ENCODE measurements at regions not wholly inside any gene's neighbourhood (a gene's known extent, or its start where the extent isn't known, plus 50 kb on each side); places are given as distances from the start of the nearest gene placed in this dataset.
A peak's percentile ranks its signal among the peaks of the same experiment; 100 is the strongest.
"Not testable (repeated sequence)": the region's sequence is repeated elsewhere in the genome, so short reads cannot be mapped to it uniquely, and the experiment has no call there.

DNA sequence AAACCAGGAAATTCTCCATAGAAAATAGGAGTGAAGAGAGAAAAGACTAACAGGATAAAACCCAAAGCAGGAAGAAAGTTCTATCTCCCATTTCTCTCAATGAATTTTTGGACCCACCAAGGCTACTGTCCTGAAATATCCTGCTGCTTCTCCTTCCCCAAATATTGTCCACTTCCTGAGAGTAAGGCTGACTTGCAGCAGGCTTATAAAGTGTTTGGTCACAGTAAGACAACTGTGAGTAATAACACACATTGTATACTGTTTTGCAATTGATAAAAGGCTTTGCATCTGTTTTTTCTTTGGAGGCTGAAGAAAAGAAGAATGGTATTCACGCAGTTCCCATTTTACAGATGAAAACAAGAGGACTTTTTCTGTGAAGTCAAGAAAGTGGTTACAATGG is 52.8 kb downstream of the FOXD4L6 start:
- ATAC-seq; H3K36me3 ChIP-seq (ENCODE audit: control insufficient read depth, insufficient read depth, low read length); H3K4me3 Mint-ChIP-seq; H3K4me3 ChIP-seq (ENCODE audit: low read length); H3K4me1 ChIP-seq (ENCODE audit: control insufficient read depth, insufficient read depth, low read length); intact Hi-C loops (cut with micrococcal nuclease); DNase-seq; H3K27ac ChIP-seq (ENCODE audit: low read length); H3K36me3 Mint-ChIP-seq; H3K9me3 Mint-ChIP-seq; H3K9me3 ChIP-seq (ENCODE audit: control insufficient read depth, insufficient read depth, low read length): not testable (repeated sequence)
- no CpG with 5 or more reads among the region's 1 CpG for WGBS (ENCODE audit: insufficient coverage)
- peaks cover 14% of the 10 kb centered on the region for H3K27me3 ChIP-seq (ENCODE audit: control insufficient read depth, insufficient read depth, low read length)
- H3K4me1 Mint-ChIP-seq = peaks cover 0 to 19% of the 10 kb centered on the region in 2 donors
- peaks cover 30 to 38% of the 10 kb centered on the region in 2 donors for H3K27me3 Mint-ChIP-seq (ENCODE audit: low read depth in 2 of 2)
- H3K27ac Mint-ChIP-seq = peak overlapping the region in 1 of 2 donors; percentile 50

DNA sequence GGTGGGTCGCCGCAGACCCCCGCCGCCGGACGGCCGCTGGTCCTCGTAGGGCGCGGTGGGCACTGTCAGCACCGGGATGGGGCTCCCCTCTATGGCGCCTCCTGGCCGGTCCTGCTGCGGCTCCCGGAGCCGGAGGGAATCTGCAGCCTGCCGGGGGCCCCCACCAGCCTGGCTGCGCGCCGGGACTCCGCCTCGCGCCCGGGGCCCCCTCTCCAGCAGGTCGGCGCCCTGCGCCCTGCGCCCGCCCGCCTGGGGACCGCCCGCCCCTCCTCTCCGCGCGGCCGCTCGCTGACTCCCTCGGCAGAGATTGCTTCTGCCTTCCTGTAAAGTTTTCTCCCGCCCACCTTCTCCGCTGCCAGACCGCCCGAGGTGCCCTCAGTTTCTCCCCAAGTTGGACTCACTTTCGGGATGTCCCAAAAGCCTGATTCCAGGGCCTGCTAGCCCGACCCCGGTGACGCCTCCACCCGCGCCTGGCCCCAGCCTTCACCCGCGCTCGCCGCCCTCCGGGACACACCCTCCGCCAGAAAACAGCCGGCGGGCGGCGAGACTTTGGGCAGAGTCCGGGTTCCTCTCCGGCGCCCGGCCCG is 54.0 kb downstream of the FOXD4L6 start:
- Mint-ChIP-seq H3K4me3 (peak overlapping the region; percentile 65), H3K27ac (peak overlapping the region in 1 of 2 donors; percentile 50), H3K4me1 (peaks cover 0 to 19% of the 10 kb centered on the region in 2 donors), H3K27me3 (ENCODE audit: low read depth in 2 of 2) (peaks cover 30 to 38% of the 10 kb centered on the region in 2 donors)
- intact Hi-C loops (cut with micrococcal nuclease); H3K9me3 Mint-ChIP-seq; H3K36me3 ChIP-seq (ENCODE audit: control insufficient read depth, insufficient read depth, low read length); H3K27ac ChIP-seq (ENCODE audit: low read length); H3K36me3 Mint-ChIP-seq; H3K4me1 ChIP-seq (ENCODE audit: control insufficient read depth, insufficient read depth, low read length); H3K9me3 ChIP-seq (ENCODE audit: control insufficient read depth, insufficient read depth, low read length): not testable (repeated sequence)
- peak; percentile 19 to 72 (median 70) for ATAC-seq
- peak in 1 of 2 donors; percentile 8 for DNase-seq
- Histone ChIP-seq H3K27me3 (ENCODE audit: control insufficient read depth, insufficient read depth, low read length) (peaks cover 14% of the 10 kb centered on the region), H3K4me3 (ENCODE audit: low read length) (peak overlapping the region; percentile 16)
- 7% methylated on average over 57 of the region's 63 CpGs for WGBS (ENCODE audit: insufficient coverage)

DNA sequence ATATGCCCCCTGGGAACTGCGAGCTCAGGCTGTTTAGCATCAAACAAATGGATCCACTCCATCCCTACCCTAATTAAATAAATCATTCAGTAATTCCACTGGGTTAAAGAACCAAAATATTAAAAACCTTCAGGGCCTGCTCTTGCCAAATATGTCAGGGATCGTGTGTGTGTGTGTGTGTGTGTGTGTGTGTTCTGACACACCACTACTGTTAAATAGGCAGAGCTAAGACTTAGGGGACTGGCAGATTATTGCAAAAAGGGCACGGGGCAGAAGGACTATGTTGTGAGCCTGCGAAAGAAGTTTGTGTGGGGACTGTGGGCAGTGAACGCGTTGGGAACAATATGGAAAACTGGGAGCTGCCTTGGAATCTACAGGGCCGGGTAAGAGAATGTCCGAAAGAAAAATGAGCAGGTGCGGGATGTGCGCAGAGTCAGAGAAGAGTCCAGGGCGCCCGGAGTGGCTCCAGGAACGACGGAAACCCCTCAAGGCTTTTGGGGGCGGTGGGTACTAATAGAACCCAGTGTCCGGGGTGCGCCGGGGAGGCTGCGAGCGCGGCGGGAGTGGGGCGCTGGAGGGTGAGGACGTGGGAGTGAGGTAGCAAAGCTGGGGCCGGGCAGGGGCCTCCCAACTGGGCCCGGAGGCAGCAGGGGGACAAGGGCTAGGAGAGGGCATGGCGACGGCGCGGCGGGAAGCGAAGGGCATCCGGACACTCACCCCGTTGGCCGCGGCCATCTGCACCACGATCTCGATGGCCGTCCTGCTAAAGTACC is 54.8 kb downstream of the FOXD4L6 start:
- H3K4me3 Mint-ChIP-seq = peak overlapping the region; percentile 38
- peaks cover 14% of the 10 kb centered on the region for H3K27me3 ChIP-seq (ENCODE audit: control insufficient read depth, insufficient read depth, low read length)
- H3K4me1 ChIP-seq (ENCODE audit: control insufficient read depth, insufficient read depth, low read length); H3K4me3 ChIP-seq (ENCODE audit: low read length); H3K27ac ChIP-seq (ENCODE audit: low read length); DNase-seq; intact Hi-C loops (cut with micrococcal nuclease); H3K9me3 Mint-ChIP-seq; H3K36me3 Mint-ChIP-seq; H3K9me3 ChIP-seq (ENCODE audit: control insufficient read depth, insufficient read depth, low read length); H3K36me3 ChIP-seq (ENCODE audit: control insufficient read depth, insufficient read depth, low read length): not testable (repeated sequence)
- H3K27me3 Mint-ChIP-seq (ENCODE audit: low read depth in 2 of 2) = peaks cover 30 to 38% of the 10 kb centered on the region in 2 donors
- H3K27ac Mint-ChIP-seq = peak overlapping the region in 1 of 2 donors; percentile 31
- peak in 1 of 3 donors; percentile 21 for ATAC-seq
- peaks cover 0 to 19% of the 10 kb centered on the region in 2 donors for H3K4me1 Mint-ChIP-seq
- 43% methylated on average over 34 of the region's 39 CpGs for WGBS (ENCODE audit: insufficient coverage)

DNA sequence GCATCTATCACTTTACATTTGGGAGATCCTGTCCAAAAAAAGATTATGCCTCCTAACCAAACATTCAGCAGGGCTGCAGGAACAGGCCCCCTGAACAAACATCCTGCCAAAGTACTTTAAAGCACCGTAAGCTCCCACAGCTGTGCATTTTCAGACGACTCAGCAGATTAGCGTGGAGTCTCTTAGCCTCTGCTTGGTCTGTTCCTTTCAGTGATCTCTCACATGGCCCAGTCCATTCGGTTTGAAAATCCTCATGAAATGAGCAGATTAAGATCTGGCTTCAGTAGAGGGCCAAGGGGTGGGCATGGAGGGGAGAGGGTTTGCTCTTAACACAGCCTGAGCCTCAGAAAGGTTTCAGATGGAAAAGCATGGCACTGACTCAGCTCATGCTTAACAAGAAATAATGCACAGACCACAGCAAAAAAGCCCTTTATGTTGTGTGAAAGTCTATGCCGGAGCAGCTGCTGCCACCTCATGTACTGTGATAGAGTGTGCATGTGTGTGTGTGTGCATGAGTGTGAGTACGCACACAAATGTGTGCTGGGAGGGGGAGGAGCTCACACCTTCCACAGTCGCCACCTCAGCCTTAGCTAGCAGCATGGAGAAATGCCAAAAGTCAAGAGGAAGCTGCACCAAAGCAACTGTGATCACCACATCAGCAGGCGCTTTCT is 64.2 kb downstream of the FOXD4L6 start:
- H3K4me1 ChIP-seq (ENCODE audit: control insufficient read depth, insufficient read depth, low read length); H3K27ac ChIP-seq (ENCODE audit: low read length); H3K36me3 Mint-ChIP-seq; H3K4me3 ChIP-seq (ENCODE audit: low read length); H3K27me3 Mint-ChIP-seq (ENCODE audit: low read depth in 2 of 2); H3K27me3 ChIP-seq (ENCODE audit: control insufficient read depth, insufficient read depth, low read length); intact Hi-C loops (cut with micrococcal nuclease); H3K9me3 Mint-ChIP-seq; H3K9me3 ChIP-seq (ENCODE audit: control insufficient read depth, insufficient read depth, low read length); H3K36me3 ChIP-seq (ENCODE audit: control insufficient read depth, insufficient read depth, low read length): not testable (repeated sequence)
- Mint-ChIP-seq H3K4me3 (peak overlapping the region; percentile 75), H3K27ac (peak overlapping the region; percentile 47 to 83), H3K4me1 (peaks cover 11 to 19% of the 10 kb centered on the region in 2 donors)
- DNase-seq (peak; percentile 51 to 62), ATAC-seq (peak; percentile 85 to 91 (median 87))
- 3% methylated on average over 5 of the region's 8 CpGs for WGBS (ENCODE audit: insufficient coverage)

DNA sequence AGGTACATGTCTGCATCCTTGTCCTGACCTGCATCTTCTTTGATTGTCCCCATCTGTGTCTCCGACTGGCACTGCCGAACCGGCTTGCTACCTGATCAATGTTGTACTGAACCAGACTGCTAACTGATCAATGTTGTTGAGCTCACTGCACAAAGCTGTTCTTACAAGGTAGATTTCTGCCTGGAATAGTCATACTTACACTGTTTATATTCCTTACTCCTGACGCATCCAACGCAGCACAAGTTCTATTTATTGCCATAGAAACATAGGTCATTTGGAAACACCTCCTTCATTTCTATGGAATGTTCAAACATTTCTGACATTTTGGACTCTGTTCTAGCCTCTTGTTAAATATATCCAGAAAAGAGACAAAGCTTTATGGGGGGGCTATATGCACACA is 65.2 kb downstream of the FOXD4L6 start:
- H3K27ac Mint-ChIP-seq; H3K27me3 ChIP-seq (ENCODE audit: control insufficient read depth, insufficient read depth, low read length); H3K9me3 Mint-ChIP-seq; H3K27ac ChIP-seq (ENCODE audit: low read length); H3K4me3 ChIP-seq (ENCODE audit: low read length); DNase-seq; H3K9me3 ChIP-seq (ENCODE audit: control insufficient read depth, insufficient read depth, low read length); ATAC-seq; H3K4me1 ChIP-seq (ENCODE audit: control insufficient read depth, insufficient read depth, low read length); intact Hi-C loops (cut with micrococcal nuclease); H3K36me3 Mint-ChIP-seq; H3K4me3 Mint-ChIP-seq; H3K36me3 ChIP-seq (ENCODE audit: control insufficient read depth, insufficient read depth, low read length); H3K27me3 Mint-ChIP-seq (ENCODE audit: low read depth in 2 of 2): not testable (repeated sequence)
- 100% methylated on average over 3 of the region's 5 CpGs for WGBS (ENCODE audit: insufficient coverage)
- H3K4me1 Mint-ChIP-seq = peaks cover 11 to 19% of the 10 kb centered on the region in 2 donors

DNA sequence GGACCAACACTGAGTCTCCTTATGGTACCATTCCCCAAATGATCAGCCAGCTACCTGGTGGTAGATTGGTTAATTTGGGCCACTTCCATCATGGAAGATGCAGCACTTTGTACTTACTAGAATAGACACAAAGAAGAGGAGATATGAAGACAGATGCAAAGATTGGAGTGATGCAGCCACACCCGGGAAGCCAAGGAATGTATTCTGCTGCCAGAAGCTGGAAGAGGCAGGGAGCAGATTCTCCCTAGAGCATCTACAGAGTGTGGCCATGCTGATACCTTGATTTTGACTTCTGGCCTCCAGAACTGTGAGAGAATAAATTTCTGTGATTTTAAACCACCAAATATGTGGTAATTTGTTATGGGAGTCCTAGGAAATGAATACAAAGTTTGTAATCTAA is 68.9 kb downstream of the FOXD4L6 start:
- intact Hi-C loops (cut with micrococcal nuclease); H3K36me3 ChIP-seq (ENCODE audit: control insufficient read depth, insufficient read depth, low read length); H3K27me3 ChIP-seq (ENCODE audit: control insufficient read depth, insufficient read depth, low read length); H3K4me3 Mint-ChIP-seq; H3K9me3 ChIP-seq (ENCODE audit: control insufficient read depth, insufficient read depth, low read length); H3K27ac ChIP-seq (ENCODE audit: low read length); H3K27me3 Mint-ChIP-seq (ENCODE audit: low read depth in 2 of 2); ATAC-seq; H3K9me3 Mint-ChIP-seq; H3K4me1 ChIP-seq (ENCODE audit: control insufficient read depth, insufficient read depth, low read length); H3K27ac Mint-ChIP-seq; H3K36me3 Mint-ChIP-seq; H3K4me3 ChIP-seq (ENCODE audit: low read length); DNase-seq: not testable (repeated sequence)
- H3K4me1 Mint-ChIP-seq = peaks cover 10 to 17% of the 10 kb centered on the region in 2 donors
- no CpG with 5 or more reads among the region's 1 CpG for WGBS (ENCODE audit: insufficient coverage)

DNA sequence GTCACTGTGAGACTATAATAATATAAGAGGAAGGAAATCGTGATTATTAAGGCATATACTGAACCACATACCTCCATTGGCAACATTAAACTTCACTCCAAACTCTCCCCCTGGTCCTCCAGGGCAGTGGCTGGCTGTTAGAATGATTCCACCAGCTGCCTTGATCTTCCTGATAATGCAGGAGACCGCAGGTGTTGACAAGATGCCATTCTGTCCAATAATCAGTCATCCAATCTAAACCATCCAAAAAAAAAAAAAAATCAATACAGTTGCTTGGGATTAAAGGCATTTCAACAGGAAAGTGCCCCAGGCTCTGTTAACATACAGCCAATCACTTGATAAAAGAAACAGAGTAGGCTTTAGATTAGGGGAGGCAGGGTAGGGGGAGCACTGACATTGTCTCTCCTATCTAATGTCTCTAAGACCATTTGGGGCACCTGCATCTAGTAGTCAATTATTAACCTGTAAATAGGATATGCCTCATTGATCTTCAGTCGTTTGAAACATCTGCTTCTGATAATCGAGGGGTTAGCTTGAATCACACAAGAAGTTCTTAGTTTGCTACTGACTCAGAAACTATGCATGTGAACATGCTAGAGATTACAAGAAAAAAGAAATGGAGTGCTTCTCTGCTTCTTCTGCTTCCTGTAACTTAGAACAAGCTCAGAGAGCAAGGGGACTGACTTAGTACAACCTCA is 74.7 kb downstream of the FOXD4L6 start:
- H3K9me3 Mint-ChIP-seq; DNase-seq; H3K27me3 Mint-ChIP-seq (ENCODE audit: low read depth in 2 of 2); intact Hi-C loops (cut with micrococcal nuclease); H3K27ac Mint-ChIP-seq; H3K4me1 Mint-ChIP-seq; H3K4me3 ChIP-seq (ENCODE audit: low read length); H3K36me3 ChIP-seq (ENCODE audit: control insufficient read depth, insufficient read depth, low read length); H3K9me3 ChIP-seq (ENCODE audit: control insufficient read depth, insufficient read depth, low read length); H3K4me3 Mint-ChIP-seq; H3K27me3 ChIP-seq (ENCODE audit: control insufficient read depth, insufficient read depth, low read length); H3K27ac ChIP-seq (ENCODE audit: low read length); ATAC-seq; H3K4me1 ChIP-seq (ENCODE audit: control insufficient read depth, insufficient read depth, low read length): not testable (repeated sequence)
- WGBS (ENCODE audit: insufficient coverage) = 100% methylated on average over 1 of the region's 4 CpGs
- peaks cover 14% of the 10 kb centered on the region for H3K36me3 Mint-ChIP-seq
